Astrocyte (in vitro differentiated cells and primary cell): ENCODE measurements at regions not wholly inside any gene's neighbourhood (a gene's known extent, or its start where the extent isn't known, plus 50 kb on each side); places are given as distances from the start of the nearest gene placed in this dataset.

Experiments
- EZH2 ChIP-seq: IDR thresholded peaks from 2 replicates; pipeline ENCODE4 v1.6.1; 2012; ENCODE audit warnings: mild to moderate bottlenecking, low read length, inconsistent platforms; ENCODE audit not compliant: insufficient read depth
- TF ChIP-seq, protein P1 (sequence below): IDR thresholded peaks from 2 replicates; pipeline ENCODE4 v1.5.1; 2011; ENCODE audit warnings: low read depth, mild to moderate bottlenecking, inconsistent platforms, low read length, moderate library complexity; ENCODE audit not compliant: insufficient read depth

DNA sequence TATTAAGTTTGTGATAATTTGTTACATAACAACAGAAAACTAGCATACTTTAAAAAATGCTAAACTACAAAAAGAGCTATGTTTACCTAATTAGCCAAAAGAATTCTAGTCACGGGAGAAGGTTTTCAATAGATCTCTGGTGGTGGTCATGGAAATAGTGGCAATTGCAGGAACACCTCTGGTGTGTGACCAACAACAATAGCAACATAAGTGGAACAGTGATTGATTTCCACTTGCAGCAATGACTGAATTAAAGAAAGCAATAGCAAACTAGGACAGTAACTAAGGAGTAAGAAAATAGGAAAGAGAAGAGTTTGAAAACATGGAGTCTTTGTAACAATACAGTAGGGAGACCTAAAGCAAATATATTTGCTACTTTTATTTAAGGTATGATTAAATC, 171.3 kb upstream of the ADGRL4 start:
- TF ChIP-seq, protein P1, sequence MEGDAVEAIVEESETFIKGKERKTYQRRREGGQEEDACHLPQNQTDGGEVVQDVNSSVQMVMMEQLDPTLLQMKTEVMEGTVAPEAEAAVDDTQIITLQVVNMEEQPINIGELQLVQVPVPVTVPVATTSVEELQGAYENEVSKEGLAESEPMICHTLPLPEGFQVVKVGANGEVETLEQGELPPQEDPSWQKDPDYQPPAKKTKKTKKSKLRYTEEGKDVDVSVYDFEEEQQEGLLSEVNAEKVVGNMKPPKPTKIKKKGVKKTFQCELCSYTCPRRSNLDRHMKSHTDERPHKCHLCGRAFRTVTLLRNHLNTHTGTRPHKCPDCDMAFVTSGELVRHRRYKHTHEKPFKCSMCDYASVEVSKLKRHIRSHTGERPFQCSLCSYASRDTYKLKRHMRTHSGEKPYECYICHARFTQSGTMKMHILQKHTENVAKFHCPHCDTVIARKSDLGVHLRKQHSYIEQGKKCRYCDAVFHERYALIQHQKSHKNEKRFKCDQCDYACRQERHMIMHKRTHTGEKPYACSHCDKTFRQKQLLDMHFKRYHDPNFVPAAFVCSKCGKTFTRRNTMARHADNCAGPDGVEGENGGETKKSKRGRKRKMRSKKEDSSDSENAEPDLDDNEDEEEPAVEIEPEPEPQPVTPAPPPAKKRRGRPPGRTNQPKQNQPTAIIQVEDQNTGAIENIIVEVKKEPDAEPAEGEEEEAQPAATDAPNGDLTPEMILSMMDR, result no peak
- TF ChIP-seq EZH2, result no peak
